IPS-18a (cell line): ENCODE measurements at regions not wholly inside any gene's neighbourhood (a gene's known extent, or its start where the extent isn't known, plus 50 kb on each side); places are given as distances from the start of the nearest gene placed in this dataset.

ENCODE experiments used
- H3K27ac ChIP-seq: one replicate; pipeline ENCODE4 v1.5.1; 2013; ENCODE audit warnings: low read length
- H3K27me3 ChIP-seq: one replicate; pipeline ENCODE4 v1.6.1; 2013; ENCODE audit warnings: mild to moderate bottlenecking, low read length; ENCODE audit not compliant: control insufficient read depth, insufficient read depth
- H3K36me3 ChIP-seq: one replicate; pipeline ENCODE4 v1.6.1; 2013; ENCODE audit warnings: low read depth, low read length; ENCODE audit not compliant: control insufficient read depth
- H3K4me1 ChIP-seq: one replicate; pipeline ENCODE4 v1.6.1; 2013; ENCODE audit warnings: low read depth, low read length; ENCODE audit not compliant: control insufficient read depth
- H3K4me3 ChIP-seq: one replicate; pipeline ENCODE4 v1.5.1; 2013; ENCODE audit warnings: low read length
- H3K9ac ChIP-seq: one replicate; pipeline ENCODE4 v1.6.1; 2013; ENCODE audit warnings: mild to moderate bottlenecking, low read length, moderate library complexity
- H3K9me3 ChIP-seq: one replicate; pipeline ENCODE4 v1.6.1; 2013; ENCODE audit warnings: low read depth, low read length; ENCODE audit not compliant: control insufficient read depth

- Histone ChIP-seq H3K4me1 (peaks cover 32% of the 10 kb centered on the region), H3K36me3 (no peaks in the 10 kb centered on the region), H3K4me3 (no peak overlapping the region), H3K27me3 (peaks cover 39% of the 10 kb centered on the region), H3K27ac (no peak overlapping the region), H3K9ac (no peak overlapping the region), H3K9me3 (no peaks in the 10 kb centered on the region)
Measured at GRCh38 chr2:234711308-234711707, 214.4 kb upstream of the ARL4C start.

GRCh38 chr2:234710587-234710986, 213.7 kb upstream of the ARL4C start:
- H3K9me3 ChIP-seq: no peaks in the 10 kb centered on the region
- no peak overlapping the region for H3K27ac ChIP-seq
- peaks cover 32% of the 10 kb centered on the region for H3K4me1 ChIP-seq
- H3K9ac ChIP-seq: no peak overlapping the region
- no peaks in the 10 kb centered on the region for H3K36me3 ChIP-seq
- peaks cover 39% of the 10 kb centered on the region for H3K27me3 ChIP-seq
- peak overlapping the region; percentile 21 for H3K4me3 ChIP-seq

DNA sequence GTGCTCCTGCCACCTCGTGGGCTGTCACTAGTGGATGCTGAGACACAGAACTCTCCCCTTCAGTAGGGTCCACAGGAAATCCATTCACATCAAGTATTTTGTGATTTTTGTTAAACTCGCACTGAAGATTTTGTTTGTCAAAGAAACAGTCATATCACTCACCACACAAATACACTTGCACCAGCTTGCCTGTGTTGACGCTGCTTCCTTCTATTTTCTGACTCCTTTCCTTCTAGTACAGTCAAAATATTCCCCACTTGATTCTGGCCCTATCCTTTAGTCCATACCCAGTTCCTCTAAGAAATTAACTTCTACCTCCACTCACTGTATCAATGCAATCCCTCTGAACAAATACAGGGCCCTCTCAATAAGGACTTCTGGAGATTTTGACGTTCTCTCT, 213.2 kb upstream of the ARL4C start:
- peaks cover 39% of the 10 kb centered on the region for H3K27me3 ChIP-seq
- H3K4me1 ChIP-seq: peaks cover 32% of the 10 kb centered on the region
- no peaks in the 10 kb centered on the region for H3K36me3 ChIP-seq
- no peaks in the 10 kb centered on the region for H3K9me3 ChIP-seq
- no peak overlapping the region for H3K9ac ChIP-seq
- H3K27ac ChIP-seq: no peak overlapping the region
- peak overlapping the region; percentile 21 for H3K4me3 ChIP-seq

DNA sequence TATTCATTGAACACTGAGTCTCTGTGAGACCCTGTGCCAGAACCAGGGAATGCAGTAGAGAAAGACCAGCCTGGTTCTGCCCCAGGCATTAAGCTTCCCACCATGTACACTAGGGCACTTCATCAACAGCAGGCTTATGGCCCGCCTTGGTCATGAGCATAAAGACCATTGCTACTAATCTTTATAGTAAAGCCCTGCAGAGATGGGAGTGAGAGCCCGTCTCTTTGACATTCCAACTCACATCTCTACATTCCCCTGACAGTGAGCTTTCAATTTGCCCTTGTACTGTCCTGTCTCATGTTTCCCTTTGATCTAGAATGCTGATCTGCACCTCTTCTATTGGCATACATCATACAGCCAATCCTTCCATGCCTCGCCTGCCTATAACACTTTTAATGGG, 211.8 kb upstream of the ARL4C start:
- peaks cover 32% of the 10 kb centered on the region for H3K4me1 ChIP-seq
- no peak overlapping the region for H3K9ac ChIP-seq
- peak overlapping the region; percentile 23 for H3K4me3 ChIP-seq
- H3K27me3 ChIP-seq: peaks cover 39% of the 10 kb centered on the region
- H3K9me3 ChIP-seq: no peaks in the 10 kb centered on the region
- H3K36me3 ChIP-seq: no peaks in the 10 kb centered on the region
- H3K27ac ChIP-seq: no peak overlapping the region

DNA sequence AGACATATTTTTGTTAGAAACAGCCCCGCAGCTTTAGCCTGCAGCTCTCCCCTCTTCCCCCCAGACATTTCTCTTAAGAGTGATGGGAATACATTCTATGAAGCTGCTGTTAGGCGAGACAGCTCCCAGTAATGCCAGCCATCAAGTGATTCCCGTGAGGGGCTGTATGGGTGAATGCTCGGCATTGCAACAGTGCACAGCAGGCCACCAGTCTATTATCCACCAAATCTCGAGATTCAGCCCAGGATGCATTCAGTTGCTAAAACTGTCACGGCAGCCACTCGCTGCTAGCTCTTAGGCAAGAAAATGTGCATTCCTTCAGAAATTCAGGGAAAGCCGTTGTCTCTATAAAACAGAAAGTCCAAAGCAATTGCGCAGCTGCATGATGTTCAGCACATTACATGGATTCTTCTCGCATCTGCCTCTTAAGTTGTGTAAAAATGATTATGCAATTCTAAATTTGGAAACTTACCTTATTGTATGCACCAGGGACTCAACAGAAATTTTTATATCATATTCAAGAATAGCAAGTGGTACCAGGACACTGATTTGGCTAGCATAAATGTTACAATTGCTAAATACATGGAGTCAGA, 211.3 kb upstream of the ARL4C start:
- Histone ChIP-seq H3K4me1 (peaks cover 35% of the 10 kb centered on the region), H3K27me3 (peaks cover 39% of the 10 kb centered on the region), H3K9ac (no peak overlapping the region), H3K4me3 (peak overlapping the region; percentile 23), H3K9me3 (no peaks in the 10 kb centered on the region), H3K27ac (no peak overlapping the region), H3K36me3 (no peaks in the 10 kb centered on the region)

- H3K9ac ChIP-seq: no peak overlapping the region
- no peaks in the 10 kb centered on the region for H3K36me3 ChIP-seq
- H3K9me3 ChIP-seq: no peaks in the 10 kb centered on the region
- peaks cover 35% of the 10 kb centered on the region for H3K4me1 ChIP-seq
- no peak overlapping the region for H3K4me3 ChIP-seq
- no peak overlapping the region for H3K27ac ChIP-seq
- H3K27me3 ChIP-seq: peaks cover 21% of the 10 kb centered on the region
Measured at GRCh38 chr2:234706086-234706485, 209.2 kb upstream of the ARL4C start.

DNA sequence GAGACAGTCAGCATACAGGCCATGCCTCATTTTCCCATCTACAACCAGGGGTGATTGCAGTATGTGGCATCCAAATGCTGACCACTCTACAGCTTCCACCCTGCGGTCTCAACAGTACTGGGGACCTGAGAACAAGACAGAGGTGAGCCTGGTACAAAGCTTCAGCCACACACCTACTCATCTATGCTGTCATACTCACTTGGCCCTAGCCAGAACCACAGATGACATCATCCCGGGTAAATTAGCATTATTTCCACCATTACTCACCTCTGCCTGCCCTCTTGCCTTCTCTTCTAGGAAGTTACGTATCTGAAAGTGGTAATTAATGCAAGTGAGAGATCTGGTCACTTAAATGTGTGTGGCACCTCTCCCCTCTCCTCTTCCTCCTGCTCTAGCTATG, 208.2 kb upstream of the ARL4C start:
- Histone ChIP-seq H3K9ac (no peak overlapping the region), H3K9me3 (no peaks in the 10 kb centered on the region), H3K36me3 (no peaks in the 10 kb centered on the region), H3K4me1 (peaks cover 25% of the 10 kb centered on the region), H3K4me3 (no peak overlapping the region), H3K27ac (no peak overlapping the region), H3K27me3 (peaks cover 17% of the 10 kb centered on the region)

GRCh38 chr2:234703258-234703657, 206.4 kb upstream of the ARL4C start:
- H3K27ac ChIP-seq: no peak overlapping the region
- no peak overlapping the region for H3K4me3 ChIP-seq
- no peak overlapping the region for H3K9ac ChIP-seq
- H3K9me3 ChIP-seq: no peaks in the 10 kb centered on the region
- no peaks in the 10 kb centered on the region for H3K36me3 ChIP-seq
- H3K27me3 ChIP-seq: no peaks in the 10 kb centered on the region
- H3K4me1 ChIP-seq: peaks cover 13% of the 10 kb centered on the region

DNA sequence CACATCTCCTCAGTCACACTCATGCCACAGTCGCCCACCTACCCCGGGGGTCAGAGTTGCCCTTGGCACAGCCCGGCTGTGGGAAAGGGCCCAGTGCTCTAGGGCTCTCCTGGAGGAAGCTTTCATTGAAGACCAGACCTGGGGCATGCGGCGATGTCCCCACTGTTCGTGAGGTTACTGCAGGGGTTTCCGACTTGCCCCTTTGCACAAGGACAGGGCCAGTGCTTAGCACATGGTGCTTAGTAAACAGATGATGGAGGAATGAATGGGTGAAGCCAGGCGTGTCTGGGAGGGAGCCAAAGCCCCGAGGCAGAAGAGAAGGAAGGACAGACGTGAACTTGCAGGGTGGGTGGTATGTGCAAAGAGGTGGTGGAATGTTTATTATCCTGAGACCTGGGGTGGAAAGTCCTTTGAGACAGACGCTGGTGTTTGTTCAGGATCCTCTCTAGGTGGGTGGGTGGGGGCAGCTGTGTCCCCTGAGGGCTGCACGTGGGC, 205.9 kb upstream of the ARL4C start:
- no peak overlapping the region for H3K4me3 ChIP-seq
- H3K36me3 ChIP-seq: no peaks in the 10 kb centered on the region
- H3K9me3 ChIP-seq: peaks cover 3% of the 10 kb centered on the region
- no peaks in the 10 kb centered on the region for H3K27me3 ChIP-seq
- peaks cover 8% of the 10 kb centered on the region for H3K4me1 ChIP-seq
- no peak overlapping the region for H3K27ac ChIP-seq
- H3K9ac ChIP-seq: no peak overlapping the region

GRCh38 chr2:234701841-234702240, 205.0 kb upstream of the ARL4C start:
- H3K9me3 ChIP-seq: peaks cover 11% of the 10 kb centered on the region
- H3K27ac ChIP-seq: no peak overlapping the region
- H3K4me1 ChIP-seq: peaks cover 3% of the 10 kb centered on the region

GRCh38 chr2:234701421-234701820, 204.5 kb upstream of the ARL4C start:
- H3K4me3 ChIP-seq: no peak overlapping the region
- H3K27ac ChIP-seq: no peak overlapping the region
- H3K4me1 ChIP-seq: peaks cover 3% of the 10 kb centered on the region
- H3K9ac ChIP-seq: no peak overlapping the region
- H3K36me3 ChIP-seq: no peaks in the 10 kb centered on the region
- H3K27me3 ChIP-seq: no peaks in the 10 kb centered on the region
- peaks cover 11% of the 10 kb centered on the region for H3K9me3 ChIP-seq

More at GRCh38 chr2:234701841-234702240, 205.0 kb upstream of the ARL4C start:
- no peak overlapping the region for H3K9ac ChIP-seq
- H3K27me3 ChIP-seq: no peaks in the 10 kb centered on the region
- H3K36me3 ChIP-seq: no peaks in the 10 kb centered on the region
- no peak overlapping the region for H3K4me3 ChIP-seq

GRCh38 chr2:234699456-234699855, 202.6 kb upstream of the ARL4C start:
- Histone ChIP-seq H3K9ac (no peak overlapping the region), H3K27me3 (no peaks in the 10 kb centered on the region), H3K36me3 (no peaks in the 10 kb centered on the region), H3K27ac (no peak overlapping the region), H3K9me3 (peaks cover 17% of the 10 kb centered on the region), H3K4me3 (no peak overlapping the region), H3K4me1 (peaks cover 3% of the 10 kb centered on the region)
